ENCODE measurements at regions not wholly inside any gene's neighbourhood (a gene's known extent, or its start where the extent isn't known, plus 50 kb on each side); places are given as distances from the start of the nearest gene placed in this dataset.

- no peak for TF ChIP-seq CTCF (IDR thresholded peaks at IDR 0.05; ENCODE audit: insufficient read depth, low read length)
- DNase-seq (ENCODE audit: low read depth) = no peak
- H3K4me3 ChIP-seq (ENCODE audit: low read depth, low read length) = no peak overlapping the region
Observed at GRCh38 chr20:48463096-48463720, 364.6 kb downstream of the PREX1 start.

DNA sequence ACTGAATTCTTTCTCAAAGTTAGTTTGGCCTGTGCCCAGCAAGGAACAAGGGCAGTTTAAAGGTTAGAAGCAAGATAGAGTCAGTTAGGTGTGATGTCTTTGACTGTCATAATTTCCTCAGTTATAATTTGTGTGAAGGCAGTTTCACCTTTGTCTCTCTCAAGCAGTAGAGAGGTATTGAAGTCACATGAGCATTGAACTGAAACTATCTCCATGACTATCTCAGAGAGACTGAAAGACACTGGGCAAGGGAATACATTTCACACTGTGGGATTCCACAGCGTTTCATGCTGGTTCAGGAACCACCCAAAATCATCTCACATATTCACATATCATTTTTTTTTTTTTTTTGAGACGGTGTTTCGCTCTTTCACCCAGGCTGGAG lies 366.1 kb downstream of the PREX1 start:
- no peak for DNase-seq (ENCODE audit: low read depth)
- no peak overlapping the region for H3K4me3 ChIP-seq (ENCODE audit: low read depth, low read length)
- no peak for TF ChIP-seq CTCF (IDR thresholded peaks at IDR 0.05; ENCODE audit: insufficient read depth, low read length)

- no peak for DNase-seq (ENCODE audit: low read depth)
- TF ChIP-seq CTCF (IDR thresholded peaks at IDR 0.05; ENCODE audit: insufficient read depth, low read length) = no peak
- H3K4me3 ChIP-seq (ENCODE audit: low read depth, low read length) = no peak overlapping the region
Observed at GRCh38 chr20:48461091-48461734, 366.6 kb downstream of the PREX1 start.

GRCh38 chr20:48460681-48461080 lies 367.1 kb downstream of the PREX1 start:
- no peak for TF ChIP-seq CTCF (IDR thresholded peaks at IDR 0.05; ENCODE audit: insufficient read depth, low read length)
- DNase-seq (ENCODE audit: low read depth) = no peak
- no peak overlapping the region for H3K4me3 ChIP-seq (ENCODE audit: low read depth, low read length)

GRCh38 chr20:48459722-48460395 lies 367.9 kb downstream of the PREX1 start:
- no peak overlapping the region for H3K4me3 ChIP-seq (ENCODE audit: low read depth, low read length)
- no peak for DNase-seq (ENCODE audit: low read depth)
- no peak for TF ChIP-seq CTCF (IDR thresholded peaks at IDR 0.05; ENCODE audit: insufficient read depth, low read length)

GRCh38 chr20:48458601-48459385 lies 369.0 kb downstream of the PREX1 start:
- no peak for TF ChIP-seq CTCF (IDR thresholded peaks at IDR 0.05; ENCODE audit: insufficient read depth, low read length)
- no peak overlapping the region for H3K4me3 ChIP-seq (ENCODE audit: low read depth, low read length)
- no peak for DNase-seq (ENCODE audit: low read depth)
